PC-3 (cell line): ENCODE measurements at regions not wholly inside any gene's neighbourhood (a gene's known extent, or its start where the extent isn't known, plus 50 kb on each side); places are given as distances from the start of the nearest gene placed in this dataset.

ENCODE experiments used
- ATAC-seq: fragments of 200-7000 bp; cut with Tn5 transposase; 2 replicates; pipeline ENCODE4 v1.9.1; 2020; ENCODE audit warnings: mild to moderate bottlenecking, moderate library complexity
- BruUV-seq: library from RNA; stranded (reverse); fragments of 400-500 nt; replicated peaks from 2 replicates; lab custom pipeline; 2021; lab: Mats Ljungman, UMichigan
- CTCF ChIA-PET: fragments of 300-600 bp; sonication (Branson Sonifier 250); formaldehyde crosslinking; loops from one replicate; lab custom pipeline; 2022; ENCODE audit warnings: antibody characterized with exemption; lab: Charles Lee
- POLR2A ChIA-PET: fragments of 300-600 bp; sonication (Branson Sonifier 250); formaldehyde crosslinking; loops from one replicate; lab custom pipeline; 2022; ENCODE audit warnings: antibody characterized with exemption; ENCODE audit not compliant: unreplicated experiment; lab: Charles Lee
- DNase-seq: peaks from one replicate; pipeline ENCODE4 v3.0.0-alpha.2; 2015
- H2AFZ ChIP-seq: fragments of 300-600 bp; sonication (generic); 2 replicates; pipeline ENCODE4 v1.6.0; 2016; ENCODE audit warnings: antibody characterized with exemption, low read length
- H3F3A ChIP-seq: fragments of 300-600 bp; sonication (generic); one replicate; pipeline ENCODE4 v1.6.0; 2017; ENCODE audit warnings: antibody characterized with exemption, low read length, control low read depth, mild to moderate bottlenecking; ENCODE audit not compliant: unreplicated experiment
- H3K27ac ChIP-seq: fragments of 300-600 bp; sonication (generic); 2 replicates; pipeline ENCODE4 v1.5.1; 2016; ENCODE audit warnings: mild to moderate bottlenecking, low read length
- H3K27me3 ChIP-seq: fragments of 300-600 bp; sonication (generic); 2 replicates; pipeline ENCODE4 v1.6.1; 2016; ENCODE audit warnings: low read length, mixed read lengths
- H3K36me3 ChIP-seq: fragments of 300-600 bp; sonication (generic); 2 replicates; pipeline ENCODE4 v1.6.1; 2016; ENCODE audit warnings: low read depth, mixed run types, low read length, mixed read lengths
- H3K4me1 ChIP-seq: fragments of 300-600 bp; sonication (generic); 2 replicates; pipeline ENCODE4 v1.5.1; 2016; ENCODE audit warnings: low read length; ENCODE audit not compliant: insufficient read depth
- H3K4me2 ChIP-seq: fragments of 300-600 bp; sonication (generic); 2 replicates; pipeline ENCODE4 v1.6.0; 2016; ENCODE audit warnings: low read length
- H3K4me3 ChIP-seq: fragments of 300-600 bp; sonication (generic); 2 replicates; pipeline ENCODE4 v1.5.1; 2016; ENCODE audit warnings: mild to moderate bottlenecking, low read length, mixed read lengths
- H3K79me2 ChIP-seq: fragments of 300-600 bp; sonication (generic); 2 replicates; pipeline ENCODE4 v1.6.1; 2017; ENCODE audit warnings: low read length, mixed read lengths
- H3K9ac ChIP-seq: fragments of 300-600 bp; sonication (generic); 2 replicates; pipeline ENCODE4 v1.6.0; 2016; ENCODE audit warnings: mild to moderate bottlenecking, low read length
- H3K9me2 ChIP-seq: fragments of 300-600 bp; sonication (generic); replicated peaks from 2 replicates; pipeline ENCODE4 v1.6.1; 2016; ENCODE audit warnings: mixed run types, low read length, mixed read lengths
- H3K9me3 ChIP-seq: fragments of 300-600 bp; sonication (generic); 2 replicates; pipeline ENCODE4 v1.6.1; 2016; ENCODE audit warnings: low read length, mixed read lengths
- H4K20me1 ChIP-seq: fragments of 300-600 bp; sonication (generic); 2 replicates; pipeline ENCODE4 v1.6.1; 2016; ENCODE audit warnings: low read length, mixed read lengths
- CTCF ChIP-seq: fragments of 300-600 bp; sonication (generic); conservative IDR thresholded peaks from 2 replicates; pipeline ENCODE4 v1.5.1; 2017; ENCODE audit warnings: antibody characterized with exemption, low read depth, mild to moderate bottlenecking, low read length
- EZH2 ChIP-seq: fragments of 300-600 bp; sonication (generic); IDR thresholded peaks from one replicate; pipeline ENCODE4 v1.6.1; 2017; ENCODE audit warnings: antibody characterized with exemption, mild to moderate bottlenecking, low read length; ENCODE audit not compliant: unreplicated experiment
- EZH2phosphoT487 ChIP-seq: fragments of 300-600 bp; sonication (generic); IDR thresholded peaks from 2 replicates; pipeline ENCODE4 v1.6.1; 2018; ENCODE audit warnings: mild to moderate bottlenecking, antibody characterized with exemption, low read length, borderline replicate concordance
- intact Hi-C: fragments of 100-400 bp; cut with micrococcal nuclease; formaldehyde crosslinking; loops from 2 replicates; pipeline ENCODE4 v1.9.0; 2023

GRCh38 chr10:81724431-81724830 lies 150.6 kb upstream of the NRG3 start:
- ATAC-seq: no peak
- ChIA-PET CTCF (no interaction called here), POLR2A (no interaction called here)
- Histone ChIP-seq H3K4me1 (no peaks in the 10 kb centered on the region), H3K4me3 (no peak overlapping the region), H3K9me3 (no peaks in the 10 kb centered on the region), H4K20me1 (no peaks in the 10 kb centered on the region), H3K4me2 (no peak overlapping the region), H2AFZ (no peak overlapping the region), H3K27me3 (no peaks in the 10 kb centered on the region), H3K79me2 (no peaks in the 10 kb centered on the region), H3K36me3 (no peaks in the 10 kb centered on the region), H3K9ac (no peak overlapping the region), H3K27ac (no peak overlapping the region), H3F3A (no peaks in the 10 kb centered on the region), H3K9me2 (no peaks in the 10 kb centered on the region)
- intact Hi-C loops: no loop called here
- no peak for DNase-seq
- BruUV-seq: no TSS peak
- no peak for TF ChIP-seq EZH2
- no peak for TF ChIP-seq CTCF
- TF ChIP-seq EZH2phosphoT487: no peak

GRCh38 chr10:81725851-81726250 lies 149.1 kb upstream of the NRG3 start:
- no peaks in the 10 kb centered on the region for H3K27me3 ChIP-seq
- POLR2A ChIA-PET: no interaction called here
- no peaks in the 10 kb centered on the region for H3K79me2 ChIP-seq
- no peaks in the 10 kb centered on the region for H4K20me1 ChIP-seq
- no peaks in the 10 kb centered on the region for H3F3A ChIP-seq
- H3K4me2 ChIP-seq: no peak overlapping the region
- no peak overlapping the region for H3K4me3 ChIP-seq
- CTCF ChIA-PET: no interaction called here
- H3K27ac ChIP-seq: no peak overlapping the region
- no TSS peak for BruUV-seq
- no peak overlapping the region for H2AFZ ChIP-seq
- no peaks in the 10 kb centered on the region for H3K4me1 ChIP-seq
- TF ChIP-seq EZH2: no peak
- no peak for TF ChIP-seq EZH2phosphoT487
- no peak for TF ChIP-seq CTCF
- H3K9me3 ChIP-seq: no peaks in the 10 kb centered on the region
- no peak overlapping the region for H3K9ac ChIP-seq
- H3K9me2 ChIP-seq: no peaks in the 10 kb centered on the region
- ATAC-seq (no peak), DNase-seq (no peak)
- no peaks in the 10 kb centered on the region for H3K36me3 ChIP-seq
- intact Hi-C loops: no loop called here

GRCh38 chr10:81728692-81729091 lies 146.3 kb upstream of the NRG3 start:
- intact Hi-C loops: no loop called here
- no peaks in the 10 kb centered on the region for H3K4me1 ChIP-seq
- DNase-seq (no peak), ATAC-seq (no peak)
- no peaks in the 10 kb centered on the region for H3K27me3 ChIP-seq
- no peaks in the 10 kb centered on the region for H3F3A ChIP-seq
- H3K36me3 ChIP-seq: no peaks in the 10 kb centered on the region
- no peak overlapping the region for H3K27ac ChIP-seq
- no peak overlapping the region for H3K9ac ChIP-seq
- no TSS peak for BruUV-seq
- H3K4me2 ChIP-seq: no peak overlapping the region
- no peak for TF ChIP-seq CTCF
- no peak for TF ChIP-seq EZH2phosphoT487
- TF ChIP-seq EZH2: no peak
- H3K79me2 ChIP-seq: no peaks in the 10 kb centered on the region
- POLR2A ChIA-PET: no interaction called here
- H4K20me1 ChIP-seq: no peaks in the 10 kb centered on the region
- H2AFZ ChIP-seq: no peak overlapping the region
- H3K9me3 ChIP-seq: no peaks in the 10 kb centered on the region
- H3K4me3 ChIP-seq: no peak overlapping the region
- H3K9me2 ChIP-seq: no peaks in the 10 kb centered on the region
- CTCF ChIA-PET: no interaction called here
